HepG2 (cell line): ENCODE measurements at regions not wholly inside any gene's neighbourhood (a gene's known extent, or its start where the extent isn't known, plus 50 kb on each side); places are given as distances from the start of the nearest gene placed in this dataset.

Source experiments
- CHCHD3 ChIP-seq: sonication (generic); formaldehyde crosslinking; IDR thresholded peaks from 2 replicates; pipeline ENCODE4 v1.8.0; 2022; ENCODE audit warnings: mild to moderate bottlenecking, missing genetic modification reagents, moderate library complexity
- NR2F1 ChIP-seq, 2 experiments: fragments of 450-650 bp in 1 of 2; formaldehyde crosslinking in 1 of 2; IDR thresholded peaks; 2 replicates each; pipeline versions ENCODE4 v1.5.0 to v1.6.1; 2016 to 2020; ENCODE audit warnings: mild to moderate bottlenecking in 1 of 2, missing compliant biosample characterization in 1 of 2, missing genetic modification reagents in 1 of 2, moderate library complexity in 1 of 2
- PRMT3 ChIP-seq: sonication (generic); formaldehyde crosslinking; IDR thresholded peaks from 2 replicates; pipeline ENCODE4 v1.8.1; 2022; ENCODE audit warnings: low read depth, mild to moderate bottlenecking, moderate library complexity, missing genetic modification reagents, borderline replicate concordance
- ZFP90 ChIP-seq: sonication (generic); formaldehyde crosslinking; IDR thresholded peaks from 2 replicates; pipeline ENCODE4 v1.8.0; 2022; ENCODE audit warnings: missing genetic modification reagents, mild to moderate bottlenecking, inconsistent platforms, borderline replicate concordance
- ZNF224 ChIP-seq: sonication (generic); formaldehyde crosslinking; IDR thresholded peaks from 2 replicates; pipeline ENCODE4 v1.5.0; 2020; ENCODE audit warnings: mild to moderate bottlenecking, missing genetic modification reagents
- small RNA-seq, 3 experiments: library from RNA; depleted of rRNA; stranded (forward); fragments of <200 nt; gene quantifications; one replicate each; pipeline ENCODE3, GENCODE V24; 2012; ENCODE audit warnings: low read depth in 2 of 3, low replicate concordance in 1 of 3; ENCODE audit not compliant: insufficient read length in 3 of 3, insufficient read depth in 2 of 3
- TF ChIP-seq, protein P1 (sequence below): IDR thresholded peaks from 2 replicates; pipeline ENCODE4 v1.6.1; 2016; ENCODE audit warnings: low read depth

DNA sequence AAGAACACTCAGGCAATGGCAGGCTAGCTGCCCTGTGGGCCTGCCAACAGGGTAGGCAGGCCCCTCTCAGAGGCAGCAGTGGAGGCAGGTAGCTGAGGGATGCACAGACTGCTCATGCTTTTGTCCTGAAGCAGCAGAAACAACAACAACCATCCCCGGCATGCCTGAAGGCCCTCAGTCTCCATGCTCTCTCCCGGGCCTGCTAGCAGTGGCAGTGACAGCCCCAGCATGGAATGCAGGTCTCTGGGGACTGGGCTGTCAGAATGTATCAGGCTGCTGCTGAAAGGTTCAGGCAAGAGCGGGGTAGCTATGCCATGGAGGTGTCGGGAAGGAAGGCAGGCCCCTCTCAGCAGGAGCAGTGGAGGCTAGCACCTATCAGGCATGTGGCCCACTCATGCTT, 209.8 kb downstream of the KCNJ3 start (continued):
- TF ChIP-seq ZFP90, result no peak
- no peak for TF ChIP-seq PRMT3 (CRISPR knock-in tag)
- no peak for TF ChIP-seq CHCHD3 (CRISPR knock-in tag)
- no peak for TF ChIP-seq ZNF224
- TF ChIP-seq NR2F1 (CRISPR knock-in tag; IDR thresholded peaks at IDR 0.05), result no peak
- TF ChIP-seq, protein P1, sequence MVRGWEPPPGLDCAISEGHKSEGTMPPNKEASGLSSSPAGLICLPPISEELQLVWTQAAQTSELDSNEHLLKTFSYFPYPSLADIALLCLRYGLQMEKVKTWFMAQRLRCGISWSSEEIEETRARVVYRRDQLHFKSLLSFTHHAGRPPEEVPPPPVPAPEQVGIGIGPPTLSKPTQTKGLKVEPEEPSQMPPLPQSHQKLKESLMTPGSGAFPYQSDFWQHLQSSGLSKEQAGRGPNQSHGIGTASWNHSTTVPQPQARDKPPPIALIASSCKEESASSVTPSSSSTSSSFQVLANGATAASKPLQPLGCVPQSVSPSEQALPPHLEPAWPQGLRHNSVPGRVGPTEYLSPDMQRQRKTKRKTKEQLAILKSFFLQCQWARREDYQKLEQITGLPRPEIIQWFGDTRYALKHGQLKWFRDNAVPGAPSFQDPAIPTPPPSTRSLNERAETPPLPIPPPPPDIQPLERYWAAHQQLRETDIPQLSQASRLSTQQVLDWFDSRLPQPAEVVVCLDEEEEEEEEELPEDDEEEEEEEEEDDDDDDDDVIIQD (CRISPR knock-in tag), result no peak
- TF ChIP-seq, all 625 proteins: peak for 0

Small RNA genes in the stretch of these regions (small RNA-seq; reads per million reads assigned to genes)
- gene MTCO1P45, result 0 reads per million in 3 experiments
- gene RNU6-1001P, result 0 reads per million in 3 experiments
- 0 to 0.10 (median 0) reads per million in 3 experiments for gene RNU6-546P
